A673 (cell line): ENCODE measurements at regions not wholly inside any gene's neighbourhood (a gene's known extent, or its start where the extent isn't known, plus 50 kb on each side); places are given as distances from the start of the nearest gene placed in this dataset.
"Not testable (repeated sequence)": the region's sequence is repeated elsewhere in the genome, so short reads cannot be mapped to it uniquely, and the experiment has no call there.

Experiments used
- BruUV-seq: library from RNA; stranded (reverse); fragments of 400-500 nt; replicated peaks from 2 replicates; lab custom pipeline; 2021; lab: Mats Ljungman, UMichigan
- CTCF ChIA-PET: fragments of 300-600 bp; sonication (Branson Sonifier 250); formaldehyde crosslinking; loops from one replicate; lab custom pipeline; 2022; ENCODE audit warnings: antibody characterized with exemption; lab: Charles Lee
- POLR2A ChIA-PET: fragments of 300-600 bp; sonication (Branson Sonifier 250); formaldehyde crosslinking; loops from one replicate; lab custom pipeline; 2022; ENCODE audit warnings: antibody characterized with exemption; ENCODE audit not compliant: low non-redundant PET; lab: Charles Lee
- DNase-seq: peaks from one replicate; pipeline ENCODE4 v3.0.0-alpha.2; 2015; ENCODE audit warnings: low spot score
- H3K27ac ChIP-seq: fragments of 200-600 bp; sonication (generic); 2 replicates; pipeline ENCODE4 v1.5.1; 2016; ENCODE audit warnings: mixed run types, low read depth, mild to moderate bottlenecking, mixed read lengths, antibody characterized with exemption, low read length; ENCODE audit not compliant: poor library complexity, severe bottlenecking
- H3K27me3 ChIP-seq: fragments of 200-600 bp; sonication (generic); replicated peaks from 2 replicates; pipeline ENCODE4 v1.6.1; 2017; ENCODE audit warnings: mixed run types, low read depth, mild to moderate bottlenecking, mixed read lengths, antibody characterized with exemption, low read length; ENCODE audit not compliant: insufficient read depth, poor library complexity
- H3K36me3 ChIP-seq: fragments of 200-600 bp; sonication (generic); 2 replicates; pipeline ENCODE4 v1.6.1; 2016; ENCODE audit warnings: mixed run types, mild to moderate bottlenecking, mixed read lengths, antibody characterized with exemption, low read length; ENCODE audit not compliant: insufficient read depth, poor library complexity, severe bottlenecking
- H3K4me1 ChIP-seq: fragments of 200-600 bp; sonication (generic); 2 replicates; pipeline ENCODE4 v1.6.1; 2017; ENCODE audit warnings: mixed run types, mild to moderate bottlenecking, mixed read lengths, antibody characterized with exemption, low read length; ENCODE audit not compliant: insufficient read depth, poor library complexity, severe bottlenecking
- H3K4me3 ChIP-seq: fragments of 200-600 bp; sonication (generic); 2 replicates; pipeline ENCODE4 v1.5.1; 2016; ENCODE audit warnings: low read depth, mixed run types, mild to moderate bottlenecking, mixed read lengths, low read length; ENCODE audit not compliant: poor library complexity, severe bottlenecking
- H3K9me3 ChIP-seq: fragments of 200-600 bp; sonication (generic); 2 replicates; pipeline ENCODE4 v1.6.1; 2016; ENCODE audit warnings: mixed run types, low read depth, mild to moderate bottlenecking, mixed read lengths, antibody characterized with exemption, low read length; ENCODE audit not compliant: poor library complexity, severe bottlenecking
- CTCF ChIP-seq: fragments of 300-800, 200-600 bp; sonication (generic); conservative IDR thresholded peaks from 2 replicates; pipeline ENCODE4 v1.5.1; 2017; ENCODE audit warnings: low read depth, mild to moderate bottlenecking, antibody characterized with exemption, low read length, moderate library complexity, mixed read lengths
- EZH2 ChIP-seq: fragments of 200-600 bp; sonication (generic); IDR thresholded peaks from 2 replicates; pipeline ENCODE4 v1.6.1; 2017; ENCODE audit warnings: borderline replicate concordance, low read depth, mild to moderate bottlenecking, mixed read lengths, antibody characterized with exemption, low read length; ENCODE audit not compliant: poor library complexity, severe bottlenecking
- intact Hi-C: fragments of 100-400 bp; cut with micrococcal nuclease; formaldehyde crosslinking; loops from one replicate; pipeline ENCODE4 v1.10.0; 2022; ENCODE audit not compliant: unreplicated experiment

GRCh38 chr2:132272713-132273112 is 111.0 kb upstream of the ANKRD30BL start:
- Histone ChIP-seq H3K4me1 (peaks cover 16% of the 10 kb centered on the region), H3K36me3 (no peaks in the 10 kb centered on the region), H3K4me3 (no peak overlapping the region), H3K9me3 (no peaks in the 10 kb centered on the region), H3K27me3 (no peaks in the 10 kb centered on the region), H3K27ac (no peak overlapping the region)
- CTCF ChIA-PET = no interaction called here
- POLR2A ChIA-PET = no interaction called here
- intact Hi-C loops = loop anchor here (10.0 kb wide), 1 partner anchor 1572 kb away; no protein-coding TSS in a partner anchor
- DNase-seq = no peak
- no peak for TF ChIP-seq CTCF
- TF ChIP-seq EZH2 = no peak
- no TSS peak for BruUV-seq

- H3K27ac ChIP-seq, BruUV-seq, H3K9me3 ChIP-seq, H3K27me3 ChIP-seq, H3K4me3 ChIP-seq, CTCF ChIA-PET, H3K36me3 ChIP-seq, DNase-seq, POLR2A ChIA-PET: not testable (repeated sequence)
- intact Hi-C loops = loop anchor here (10.0 kb wide), 1 partner anchor 1571 kb away; no protein-coding TSS in a partner anchor
- peaks cover 19% of the 10 kb centered on the region for H3K4me1 ChIP-seq
Observed at GRCh38 chr2:132273585-132273984, 111.8 kb upstream of the ANKRD30BL start.

GRCh38 chr2:132274000-132274399 is 112.2 kb upstream of the ANKRD30BL start:
- H3K4me3 ChIP-seq = no peak overlapping the region
- H3K36me3 ChIP-seq = no peaks in the 10 kb centered on the region
- H3K4me1 ChIP-seq = peaks cover 19% of the 10 kb centered on the region
- H3K9me3 ChIP-seq = no peaks in the 10 kb centered on the region
- no peaks in the 10 kb centered on the region for H3K27me3 ChIP-seq
- POLR2A ChIA-PET = no interaction called here
- no peak overlapping the region for H3K27ac ChIP-seq
- TF ChIP-seq EZH2 = no peak
- TF ChIP-seq CTCF = no peak
- DNase-seq = no peak
- intact Hi-C loops = loop anchor here (10.0 kb wide), 1 partner anchor 1571 kb away; no protein-coding TSS in a partner anchor
- BruUV-seq = no TSS peak
- CTCF ChIA-PET = no interaction called here

- H3K27ac ChIP-seq = peak overlapping the region; percentile 88
- TF ChIP-seq EZH2 (no peak), CTCF (no peak)
- DNase-seq = no peak
- H3K4me3 ChIP-seq = no peak overlapping the region
- POLR2A ChIA-PET = no interaction called here
- no peaks in the 10 kb centered on the region for H3K27me3 ChIP-seq
- no TSS peak for BruUV-seq
- CTCF ChIA-PET = no interaction called here
- intact Hi-C loops = loop anchor here (10.0 kb wide), 1 partner anchor 1569 kb away; no protein-coding TSS in a partner anchor
- no peaks in the 10 kb centered on the region for H3K36me3 ChIP-seq
- peaks cover 19% of the 10 kb centered on the region for H3K4me1 ChIP-seq
- no peaks in the 10 kb centered on the region for H3K9me3 ChIP-seq
Observed at GRCh38 chr2:132275396-132275795, 113.6 kb upstream of the ANKRD30BL start.
